CD4-positive, alpha-beta T cell treated with Interferon alpha-2 for 1 hour (primary cell): ENCODE measurements at regions not wholly inside any gene's neighbourhood (a gene's known extent, or its start where the extent isn't known, plus 50 kb on each side); places are given as distances from the start of the nearest gene placed in this dataset.

ENCODE experiments used
- DNase-seq, 2 donors: peaks; one replicate each; pipeline ENCODE4 v3.0.0-alpha.2; 2020 to 2022

DNA sequence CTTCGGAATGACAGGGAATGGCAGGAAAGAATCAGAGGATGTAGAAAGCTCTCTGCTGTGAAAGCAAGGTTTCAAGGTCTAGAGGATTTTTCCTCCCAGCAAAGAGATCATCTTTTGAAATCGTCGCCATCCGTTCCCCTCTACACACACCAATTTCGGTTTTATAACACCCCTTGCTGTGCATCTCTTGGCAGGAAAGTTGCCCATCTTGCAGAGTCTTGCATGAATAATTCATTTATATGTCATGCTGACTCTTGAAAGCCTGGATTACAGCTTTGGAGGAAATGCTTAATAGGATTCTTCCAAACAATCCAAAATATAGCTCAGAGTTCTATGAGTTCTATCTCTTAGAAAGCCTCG lies 262.7 kb downstream of the CHL1 start:
- no peak for DNase-seq

DNA sequence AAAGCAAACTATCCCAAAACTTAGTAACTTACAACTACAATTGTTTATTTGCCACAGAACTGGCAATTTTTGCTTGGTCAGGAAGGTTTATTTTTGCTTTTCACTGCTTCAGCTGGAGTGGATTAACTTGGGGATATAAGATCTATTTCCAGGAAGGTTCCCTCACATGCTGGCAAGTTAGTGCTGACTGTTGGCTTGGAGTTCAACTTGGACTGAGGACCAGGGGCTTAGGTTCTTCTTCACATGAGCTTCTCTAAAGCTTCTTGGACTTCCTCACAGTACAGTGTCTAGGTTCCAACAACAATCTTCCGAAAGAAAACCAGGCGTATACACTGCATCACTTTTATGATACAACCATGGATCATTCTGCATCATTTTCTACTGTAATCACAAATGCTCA lies 264.4 kb downstream of the CHL1 start:
- no peak for DNase-seq

DNA sequence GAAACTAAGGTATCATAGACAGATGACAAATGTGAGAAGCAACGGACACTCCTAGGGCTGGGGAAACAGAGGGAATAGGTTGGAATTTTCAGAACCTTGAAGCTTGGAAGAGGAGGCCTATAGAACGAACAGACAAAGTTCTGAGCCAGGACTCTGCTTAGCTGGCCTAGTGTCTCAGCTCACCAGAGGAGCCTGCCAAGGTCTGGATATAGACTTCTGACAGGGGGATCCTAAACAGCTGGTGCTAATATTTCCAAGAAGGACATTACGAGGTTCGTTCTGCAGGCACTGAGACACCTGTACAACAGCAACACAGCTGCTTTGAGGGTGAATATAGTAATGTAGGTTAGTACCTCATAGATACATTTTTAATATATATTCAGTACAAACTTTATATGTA lies 266.3 kb downstream of the CHL1 start:
- no peak for DNase-seq

DNA sequence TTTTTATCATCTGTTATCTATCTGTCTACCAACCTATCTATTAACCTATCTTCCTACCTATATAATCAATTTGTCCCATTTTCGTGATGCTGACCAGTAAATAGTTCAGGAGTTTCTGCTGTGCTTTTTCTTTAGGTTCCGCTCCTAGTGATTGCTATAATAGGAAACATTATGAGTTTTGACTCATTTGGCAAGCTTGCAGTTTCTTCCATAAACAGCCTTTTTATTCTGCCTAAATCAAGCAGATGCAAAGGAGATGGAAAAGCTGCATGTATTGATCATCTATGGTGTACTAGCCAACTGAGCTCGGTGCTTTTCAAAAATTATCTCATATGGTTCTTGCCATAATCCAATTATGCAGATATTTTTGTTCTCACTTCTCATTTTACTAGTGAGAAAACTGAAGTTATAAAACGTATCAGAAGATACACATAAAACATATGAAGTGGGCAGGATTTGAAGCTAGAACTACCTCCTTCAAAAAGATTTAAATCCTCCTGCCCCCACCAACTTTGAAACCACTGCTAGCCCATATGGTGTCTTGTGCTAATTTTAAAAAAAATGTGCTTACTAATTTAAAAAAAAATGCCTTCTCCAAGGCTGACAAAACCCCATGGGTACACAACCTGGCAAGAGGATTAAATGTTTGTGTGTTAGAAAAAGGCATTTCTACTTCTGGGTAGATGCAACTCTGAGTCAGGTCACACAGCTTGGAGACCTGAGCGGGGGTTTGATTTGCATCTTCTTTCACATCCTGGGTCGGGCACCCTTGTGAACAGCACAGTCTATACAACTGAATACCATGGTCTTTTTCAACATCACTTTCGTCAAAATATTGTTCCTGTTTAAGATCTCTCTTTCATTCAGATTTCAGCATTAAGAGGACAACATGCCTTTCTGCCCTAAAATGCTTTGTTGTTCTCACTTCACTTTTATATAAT lies 267.0 kb downstream of the CHL1 start:
- DNase-seq: no peak

DNA sequence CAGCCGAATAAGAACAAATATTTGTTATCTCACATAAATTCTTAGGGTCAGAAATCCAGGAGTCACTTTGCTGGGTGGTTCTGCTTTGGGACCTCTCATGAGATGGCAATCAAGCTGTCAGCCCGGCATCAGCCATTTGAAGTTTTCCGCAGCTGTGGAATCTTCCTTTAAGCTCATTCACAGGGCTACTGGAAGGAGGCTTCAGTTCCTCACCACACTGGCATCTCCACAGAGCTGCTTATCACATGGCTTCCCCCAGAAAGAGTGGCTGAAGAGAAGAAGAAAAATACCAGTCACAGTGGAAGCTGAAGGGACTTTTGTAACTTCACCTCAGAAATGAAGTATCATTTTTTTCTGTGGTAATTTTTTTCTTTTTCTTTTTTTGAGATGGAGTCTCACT lies 267.7 kb downstream of the CHL1 start:
- no peak for DNase-seq

DNA sequence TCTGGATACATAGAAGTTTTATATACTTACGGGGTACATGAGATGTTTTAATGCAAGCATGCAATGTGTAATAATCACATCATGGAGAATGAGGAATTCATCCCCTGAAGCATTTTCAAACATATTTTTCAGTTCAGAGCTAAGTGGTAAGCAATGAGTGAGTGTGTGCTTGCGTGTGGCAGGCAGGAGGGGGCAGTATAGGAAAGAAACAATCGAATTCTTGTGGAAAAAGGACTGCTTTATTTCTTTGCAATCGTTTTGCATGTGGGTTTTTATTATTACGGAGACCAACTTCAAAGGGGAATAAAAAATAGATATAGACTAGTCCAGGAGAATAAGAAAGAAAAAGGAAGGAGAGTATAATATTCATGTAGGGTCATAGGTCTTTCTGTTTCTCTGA lies 271.6 kb downstream of the CHL1 start:
- no peak for DNase-seq

DNA sequence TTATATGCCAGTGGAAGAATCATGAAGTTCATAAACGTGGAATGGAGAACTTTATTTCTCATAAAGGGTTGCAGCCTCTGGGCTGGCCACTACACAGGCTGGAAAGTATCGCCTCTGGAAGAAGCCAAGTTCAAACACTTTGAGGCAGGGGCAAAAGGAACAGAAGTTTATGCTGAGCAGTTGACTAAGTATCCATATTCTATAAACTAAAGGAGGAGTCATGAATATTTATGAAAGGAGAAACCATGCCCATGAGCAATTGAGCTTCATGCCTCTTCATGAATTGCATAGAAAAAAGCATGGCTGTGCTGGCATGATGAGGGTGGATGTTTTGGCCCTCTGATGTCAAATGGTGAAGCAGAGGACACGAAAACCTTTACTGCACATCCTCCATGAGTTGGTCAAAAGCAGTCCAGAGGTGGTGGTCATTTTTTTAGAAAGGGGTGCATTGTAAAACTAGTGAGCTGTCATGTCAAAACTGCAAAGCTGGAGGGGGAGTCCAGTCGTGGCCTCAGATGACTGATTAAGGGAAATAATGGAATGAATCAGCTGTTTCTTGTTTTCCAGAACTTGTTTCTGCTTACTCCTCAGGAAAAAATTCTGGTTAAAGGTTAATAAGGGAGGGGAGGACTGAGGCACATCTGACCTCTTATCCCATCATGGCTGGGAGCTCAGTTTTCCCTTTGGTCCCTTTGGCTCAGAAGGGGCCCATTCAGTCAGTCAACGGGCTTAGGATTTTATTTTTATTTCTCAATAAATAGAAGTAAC lies 276.7 kb downstream of the CHL1 start:
- no peak for DNase-seq

DNA sequence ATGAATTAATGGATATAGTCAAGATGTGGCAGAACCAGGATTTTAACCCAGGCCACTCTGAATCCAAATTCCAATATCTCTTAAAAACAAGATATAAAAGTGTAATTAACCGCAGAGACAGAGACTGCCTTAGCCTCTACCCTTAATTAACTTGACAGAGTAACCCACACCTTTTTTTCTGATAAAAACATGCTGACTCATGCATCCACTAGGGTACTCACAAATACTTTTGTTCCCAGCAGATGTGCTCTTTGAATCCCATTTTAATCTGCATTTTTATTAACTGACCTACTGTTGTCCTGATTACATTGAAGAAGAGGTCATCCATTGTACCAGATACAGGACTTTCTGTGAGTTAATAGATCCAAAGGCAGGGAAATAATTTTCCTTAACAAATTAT lies 278.3 kb downstream of the CHL1 start:
- DNase-seq: no peak

DNA sequence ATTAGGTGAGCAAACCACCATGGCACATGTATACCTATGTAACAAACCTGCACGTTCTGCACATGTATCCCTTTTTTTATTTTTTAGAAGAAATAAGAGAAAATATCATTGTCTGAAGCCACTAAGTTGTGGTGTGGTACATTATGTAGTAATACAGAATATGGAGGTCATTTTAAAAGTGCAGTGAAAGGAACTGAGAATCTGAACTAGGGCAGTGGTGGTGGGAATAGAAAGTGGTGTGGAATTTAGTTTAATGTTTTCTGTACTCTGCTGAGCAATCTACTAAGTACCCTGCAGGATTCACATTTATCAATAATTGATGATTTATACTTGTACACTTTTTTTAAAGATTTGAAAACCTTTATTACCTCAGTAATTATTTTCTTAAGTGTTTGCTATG lies 283.5 kb downstream of the CHL1 start:
- no peak for DNase-seq

DNA sequence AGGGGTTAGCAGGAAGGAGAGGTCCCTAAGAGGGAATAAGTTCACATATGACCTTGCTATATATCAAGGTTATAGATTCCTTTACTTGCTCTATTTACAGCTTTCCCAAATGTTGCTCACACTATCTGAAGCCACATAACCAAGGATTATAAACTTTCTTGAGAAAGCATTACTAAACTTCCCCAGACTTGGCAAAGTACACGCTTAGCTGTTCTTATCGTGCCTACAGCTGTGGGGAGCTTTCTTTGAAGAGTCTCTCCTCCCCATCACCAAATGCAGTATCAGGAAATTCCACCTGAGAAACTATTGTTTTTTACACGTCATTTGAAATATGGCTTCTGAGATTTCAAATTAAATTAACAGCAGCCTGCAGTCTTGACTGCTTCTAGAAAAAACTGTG lies 284.5 kb downstream of the CHL1 start:
- DNase-seq: no peak

DNA sequence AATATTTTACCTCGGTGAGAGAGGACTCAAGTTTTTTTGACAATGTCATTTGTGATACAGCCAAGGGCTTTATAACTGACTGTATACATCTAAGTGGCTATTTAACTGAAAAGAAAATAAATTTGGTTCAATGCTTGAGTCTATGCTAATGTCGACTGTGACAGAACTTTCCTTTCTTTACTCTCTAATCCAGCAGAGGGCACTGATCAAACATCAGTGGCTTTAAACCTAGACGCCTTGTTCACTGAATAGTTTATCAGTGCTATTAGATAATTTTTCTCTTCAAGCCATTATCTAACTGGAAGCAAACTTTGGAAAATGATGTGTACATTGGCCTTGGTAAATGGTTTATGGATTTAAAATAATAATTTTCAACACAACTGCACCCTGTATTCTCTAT lies 285.1 kb downstream of the CHL1 start:
- DNase-seq: no peak

DNA sequence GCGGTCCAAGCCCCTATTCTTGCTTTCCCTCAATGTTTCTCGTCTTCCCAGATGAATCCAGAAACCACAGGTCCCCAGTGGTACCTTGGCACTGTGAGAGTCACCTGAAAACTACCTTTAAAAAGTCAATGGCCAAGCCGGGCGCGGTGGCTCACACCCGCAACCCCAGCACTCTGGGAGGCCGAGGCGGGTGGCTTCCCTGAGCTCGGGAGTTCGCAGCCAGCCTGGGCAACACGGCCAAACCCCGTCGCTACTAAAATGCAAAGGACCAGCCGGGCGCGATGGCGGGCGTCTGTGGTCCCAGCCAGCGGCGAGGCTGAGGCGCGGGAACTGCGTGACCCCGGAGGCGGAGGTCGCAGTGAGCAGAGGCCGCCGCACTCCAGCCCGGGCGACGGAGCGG lies 285.9 kb downstream of the CHL1 start:
- no peak for DNase-seq

DNA sequence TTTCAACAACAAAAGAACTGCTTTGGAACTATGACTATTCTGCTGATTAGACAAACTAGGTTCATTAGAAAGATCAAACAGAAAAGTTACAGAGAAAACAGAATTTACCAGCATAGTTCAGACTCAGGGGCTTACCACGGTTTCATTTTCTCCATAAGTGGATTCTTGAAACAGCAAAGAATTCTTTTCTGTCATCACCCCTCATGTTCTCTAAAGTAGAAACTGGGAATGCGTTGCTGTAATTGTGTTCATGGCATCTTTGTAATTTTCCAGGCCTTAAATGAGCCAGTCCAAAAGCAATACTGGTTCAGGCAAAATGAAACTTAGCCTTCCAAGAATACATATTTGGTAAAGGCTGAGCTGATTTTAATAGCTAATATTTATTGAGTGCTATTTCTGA lies 287.8 kb downstream of the CHL1 start:
- no peak for DNase-seq

DNA sequence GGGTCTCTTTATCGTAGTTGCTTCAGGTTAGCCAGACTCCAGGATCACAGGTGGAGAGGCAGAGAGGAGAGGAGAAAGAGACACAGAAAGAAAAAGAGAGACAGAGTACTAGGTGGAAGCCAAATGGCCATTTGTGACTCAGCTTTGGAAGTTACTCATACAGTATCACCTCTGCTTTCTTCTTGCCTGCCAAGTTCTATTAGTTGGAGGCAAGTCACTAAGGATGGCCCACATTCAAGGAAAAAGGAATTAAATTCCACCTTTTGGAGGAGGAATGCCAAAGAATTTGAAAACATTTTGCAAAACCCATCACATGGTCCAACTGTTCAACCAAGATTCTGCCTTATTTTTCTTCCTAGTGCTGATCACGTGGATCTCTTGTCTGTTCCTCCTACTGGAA lies 291.1 kb downstream of the CHL1 start:
- no peak for DNase-seq

DNA sequence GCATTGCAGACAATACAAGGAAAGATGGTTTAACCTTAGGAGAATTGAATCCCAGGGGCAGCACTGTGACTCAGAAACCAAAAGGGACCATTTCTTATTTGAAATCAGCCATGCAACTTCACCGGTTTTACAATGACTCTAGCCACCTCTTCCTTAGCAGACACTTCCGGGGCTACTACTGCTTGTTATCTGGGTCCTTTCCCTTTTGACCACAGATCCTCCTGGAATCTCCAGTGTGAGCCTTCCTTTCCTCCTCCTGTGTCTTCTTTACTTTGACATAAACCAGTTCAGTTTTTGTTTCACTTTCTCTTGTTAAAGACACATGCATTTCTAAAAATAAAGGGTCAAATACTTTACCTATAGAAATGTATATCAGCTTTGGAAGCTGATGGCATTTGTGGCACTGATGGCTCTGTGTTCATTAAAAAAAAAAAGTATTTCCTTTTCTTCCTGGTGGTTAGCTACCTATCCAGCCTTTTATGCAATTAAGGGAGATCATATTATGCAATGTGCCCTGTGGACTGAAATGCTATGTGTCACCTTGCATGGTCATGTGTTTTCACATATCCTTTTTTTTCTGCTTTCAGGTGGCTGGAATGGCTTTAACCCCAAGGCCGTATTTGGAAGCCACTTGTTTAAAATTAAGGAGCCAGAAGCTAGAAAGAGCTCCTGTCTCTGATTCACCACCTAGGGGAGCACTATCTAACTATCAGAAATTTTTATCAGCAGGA lies 296.2 kb downstream of the CHL1 start:
- DNase-seq: no peak

DNA sequence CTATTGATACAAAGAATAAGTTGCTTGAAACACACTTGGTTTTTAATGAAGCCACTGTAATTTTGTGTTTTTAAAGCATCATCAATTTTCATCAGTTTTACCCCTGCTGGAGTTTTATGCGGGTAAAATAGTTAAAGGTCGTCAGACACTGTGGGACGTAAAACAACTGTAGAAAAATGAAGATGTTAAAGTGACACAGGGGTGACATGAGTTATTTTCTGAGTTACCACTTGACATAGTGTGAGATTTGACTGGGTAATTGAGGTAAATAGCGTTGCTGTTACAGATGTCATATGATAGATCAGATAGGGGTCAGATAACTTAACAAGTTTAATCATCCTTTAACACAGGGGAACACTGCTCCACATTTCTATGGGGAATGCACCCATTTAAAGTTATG lies 297.6 kb downstream of the CHL1 start:
- no peak for DNase-seq

DNA sequence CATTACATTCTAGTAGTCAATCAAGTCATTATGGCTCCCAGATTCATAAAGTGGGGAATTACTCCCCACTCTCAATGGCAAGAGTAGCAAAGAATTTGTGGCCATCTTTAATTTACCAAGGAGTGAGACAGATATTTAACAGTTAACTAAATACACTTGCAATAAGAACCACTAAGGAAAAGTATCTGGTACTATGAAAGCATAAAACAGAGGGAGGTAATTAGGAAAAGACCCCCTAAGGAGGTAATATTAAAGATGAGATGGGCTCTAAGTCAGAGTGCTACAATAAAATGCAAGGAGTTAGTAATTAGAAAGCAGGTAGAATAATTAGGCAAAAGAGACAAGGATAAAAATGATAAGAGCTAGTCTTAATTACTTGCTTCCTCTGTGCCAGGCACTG lies 301.9 kb downstream of the CHL1 start:
- DNase-seq: no peak

DNA sequence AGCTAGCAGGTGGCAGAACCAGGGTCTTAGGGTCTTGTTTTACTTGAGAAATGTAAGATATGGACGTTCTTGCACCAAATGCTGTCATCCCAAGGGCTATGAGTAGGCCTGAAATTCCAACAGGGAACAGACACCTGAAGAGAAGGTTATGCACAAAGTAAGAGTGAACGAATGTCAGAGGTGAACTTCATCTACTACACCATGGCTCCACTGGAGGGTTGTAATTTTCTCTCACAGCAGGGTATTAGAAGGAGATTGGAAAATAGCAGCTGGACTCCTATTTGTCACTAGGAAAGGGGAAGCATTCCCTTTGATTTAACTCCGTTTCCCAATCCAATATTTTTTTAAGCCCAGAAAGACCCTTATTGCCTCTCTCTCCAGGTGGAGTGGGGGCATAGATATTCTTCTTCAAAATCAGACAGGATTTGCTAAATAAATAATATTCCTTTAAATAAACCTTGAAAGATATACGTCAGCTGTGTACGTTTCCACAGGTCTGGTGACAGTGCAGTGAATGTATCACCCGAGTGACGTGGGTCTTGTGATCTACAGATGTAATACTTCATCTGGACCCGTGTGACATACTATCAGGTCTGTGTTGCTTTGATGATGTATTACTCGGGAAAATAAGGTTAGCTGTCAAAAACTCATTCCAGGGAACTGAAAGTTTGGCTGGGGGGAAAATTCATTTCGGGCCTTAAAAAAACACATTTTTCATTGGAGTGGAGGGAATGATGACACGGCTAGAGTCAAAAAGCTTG lies 302.6 kb downstream of the CHL1 start:
- DNase-seq: no peak

DNA sequence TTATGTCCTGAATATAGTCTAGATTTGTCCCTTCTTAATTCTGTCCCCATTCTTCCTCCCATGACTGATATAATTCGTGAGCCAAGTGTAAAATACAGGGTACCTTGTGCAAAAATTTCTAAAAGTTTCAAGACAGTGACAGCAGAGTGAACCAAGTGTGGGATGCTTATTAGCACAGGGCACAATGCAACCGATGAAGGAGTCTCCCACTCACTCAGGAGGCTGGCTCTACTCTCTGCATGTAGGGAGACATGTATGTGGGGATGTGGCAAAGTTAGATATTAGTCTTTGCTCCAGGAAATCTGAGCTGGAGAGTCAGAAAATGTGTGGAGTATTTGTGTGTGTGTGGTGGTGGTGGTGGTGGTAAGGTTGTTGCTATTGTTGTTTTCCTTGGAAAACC lies 305.9 kb downstream of the CHL1 start:
- DNase-seq: no peak

DNA sequence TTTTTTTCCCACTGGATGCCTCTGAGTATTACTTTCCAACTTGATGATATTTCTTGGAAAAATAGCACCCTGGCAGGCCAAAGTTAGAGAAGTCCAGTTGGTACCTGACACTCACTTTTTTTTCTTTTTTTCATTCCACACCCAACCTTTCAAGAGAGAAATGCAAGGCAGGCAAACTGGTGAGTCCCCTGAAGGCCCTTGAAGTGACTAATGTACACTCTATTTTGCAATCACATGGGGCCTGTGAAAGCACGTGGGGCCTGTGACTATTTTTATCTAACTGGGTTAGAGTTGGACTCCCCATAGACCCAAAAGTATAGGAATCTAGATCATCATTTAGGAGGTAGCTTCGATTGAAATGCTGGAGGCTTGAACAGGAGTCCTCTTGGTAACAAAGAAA lies 316.7 kb downstream of the CHL1 start:
- DNase-seq: no peak

DNA sequence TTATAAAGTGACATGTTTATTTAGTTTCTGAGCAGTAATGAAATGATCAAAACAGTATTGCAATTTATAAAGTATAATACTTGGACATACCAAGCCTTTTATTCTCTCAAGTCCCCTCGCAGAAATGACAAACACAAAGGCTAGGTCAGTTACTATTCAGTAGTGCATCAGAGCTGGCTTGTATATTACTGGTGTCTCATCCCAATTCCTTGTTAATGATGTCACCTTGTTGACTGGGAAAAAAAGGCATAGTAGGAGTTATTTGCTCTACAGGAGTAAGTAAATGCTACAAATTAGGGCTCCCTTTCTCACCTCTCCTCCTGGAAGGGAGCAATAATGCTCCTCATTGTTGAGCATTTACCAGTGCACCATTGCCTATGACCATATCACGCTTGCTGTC lies 317.6 kb downstream of the CHL1 start:
- DNase-seq: no peak

DNA sequence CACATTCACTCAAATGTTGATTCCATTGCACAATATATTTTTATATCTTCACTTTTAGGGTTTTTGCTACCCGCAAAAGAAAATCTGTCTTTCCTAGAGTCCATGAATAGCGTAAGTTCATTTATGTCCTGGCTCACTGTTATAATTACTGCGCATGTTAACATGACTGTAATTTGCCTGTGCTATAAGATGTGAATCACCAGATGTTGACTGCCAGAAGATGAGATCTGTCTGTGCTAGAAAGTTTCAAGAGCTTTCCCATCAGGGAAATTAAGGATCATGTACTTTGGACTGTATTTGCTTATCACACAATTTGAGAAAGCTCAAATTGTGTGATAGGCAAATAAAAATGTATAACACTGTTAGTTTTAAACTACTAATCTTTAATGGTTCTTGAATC lies 322.5 kb downstream of the CHL1 start:
- DNase-seq: no peak

DNA sequence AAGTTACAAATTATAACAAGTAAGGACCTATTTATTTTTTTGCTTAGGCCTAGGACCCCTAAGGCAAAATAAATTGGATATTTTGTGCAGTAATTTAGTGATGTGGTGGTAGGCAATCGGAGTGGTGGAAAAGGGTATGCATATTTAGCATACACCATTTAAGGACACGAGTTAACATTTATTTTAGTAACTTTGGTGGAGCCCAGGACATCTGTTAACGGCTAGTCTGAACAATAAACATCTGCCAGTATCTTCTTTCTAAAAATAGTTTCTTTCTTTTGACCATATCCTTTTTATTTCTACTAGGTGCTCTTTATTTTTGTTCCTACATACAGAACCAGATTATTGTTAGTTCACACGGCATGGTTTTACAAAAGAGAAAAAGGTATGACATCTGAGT lies 326.3 kb downstream of the CHL1 start:
- DNase-seq: no peak
